ENCODE measurements at regions not wholly inside any gene's neighbourhood (a gene's known extent, or its start where the extent isn't known, plus 50 kb on each side); places are given as distances from the start of the nearest gene placed in this dataset.
A peak's percentile ranks its signal among the peaks of the same experiment; 100 is the strongest.

DNA sequence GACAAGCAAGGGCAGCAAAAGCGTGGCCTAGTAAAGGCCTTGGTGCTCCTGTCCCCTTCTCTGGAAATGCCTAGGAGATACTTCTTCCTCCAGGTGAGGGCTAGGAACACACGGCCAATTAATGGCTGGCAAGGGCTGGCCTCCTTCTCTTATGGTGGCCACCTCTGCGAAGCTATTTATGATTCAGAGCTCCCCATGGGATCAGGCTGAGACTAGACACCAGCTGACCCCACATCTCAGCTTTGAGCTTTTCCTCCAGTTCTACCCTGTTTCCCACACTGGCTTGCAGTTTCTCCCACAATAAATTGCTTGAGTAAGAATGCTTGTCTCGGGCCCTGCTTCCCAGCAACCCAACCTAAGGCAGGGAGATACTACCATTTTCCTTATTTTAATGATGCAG lies 53.7 kb downstream of the CAMK2N1 start:
- Mint-ChIP-seq H3K27me3 (peaks cover 40% of the 10 kb centered on the region), H3K4me1 (peaks cover 1% of the 10 kb centered on the region), H3K9me3 (ENCODE audit: low read depth) (no peaks in the 10 kb centered on the region), H3K36me3 (no peaks in the 10 kb centered on the region), H3K4me3 (no peak overlapping the region), H3K27ac (no peak overlapping the region)
- ATAC-seq (no peak), DNase-seq (no peak)
- CTCF ChIA-PET = interaction anchor here (1.0 to 1.2 kb wide), 2 partner anchors 52 to 70 kb away, joined by 3 read pairs; no protein-coding TSS in a partner anchor

DNA sequence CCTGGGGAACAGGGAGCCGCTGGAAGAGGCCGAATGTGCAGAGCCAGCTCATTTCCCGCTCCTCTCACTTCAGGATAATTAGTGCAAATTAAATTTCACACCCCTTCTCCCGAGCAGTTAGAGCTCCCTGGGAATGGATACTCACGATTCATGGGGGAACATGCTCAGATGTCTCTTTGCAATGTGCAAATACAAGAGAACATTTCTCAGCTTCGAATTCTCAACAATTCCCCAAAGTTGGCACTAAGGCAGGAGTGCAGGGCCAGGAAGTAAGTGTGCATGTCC lies 54.9 kb downstream of the CAMK2N1 start:
- DNase-seq = no peak
- peaks cover 10% of the 10 kb centered on the region for H3K4me1 Mint-ChIP-seq
- ATAC-seq = no peak
- no peaks in the 10 kb centered on the region for H3K36me3 Mint-ChIP-seq
- no peak overlapping the region for H3K4me3 Mint-ChIP-seq
- CTCF ChIA-PET = interaction anchor here (0.7 to 1.2 kb wide), 5 partner anchors 8 to 218 kb away, joined by 3 to 7 read pairs (median 3); no protein-coding TSS in a partner anchor
- H3K9me3 Mint-ChIP-seq (ENCODE audit: low read depth) = no peaks in the 10 kb centered on the region
- H3K27ac Mint-ChIP-seq = no peak overlapping the region
- H3K27me3 Mint-ChIP-seq = peaks cover 32% of the 10 kb centered on the region

DNA sequence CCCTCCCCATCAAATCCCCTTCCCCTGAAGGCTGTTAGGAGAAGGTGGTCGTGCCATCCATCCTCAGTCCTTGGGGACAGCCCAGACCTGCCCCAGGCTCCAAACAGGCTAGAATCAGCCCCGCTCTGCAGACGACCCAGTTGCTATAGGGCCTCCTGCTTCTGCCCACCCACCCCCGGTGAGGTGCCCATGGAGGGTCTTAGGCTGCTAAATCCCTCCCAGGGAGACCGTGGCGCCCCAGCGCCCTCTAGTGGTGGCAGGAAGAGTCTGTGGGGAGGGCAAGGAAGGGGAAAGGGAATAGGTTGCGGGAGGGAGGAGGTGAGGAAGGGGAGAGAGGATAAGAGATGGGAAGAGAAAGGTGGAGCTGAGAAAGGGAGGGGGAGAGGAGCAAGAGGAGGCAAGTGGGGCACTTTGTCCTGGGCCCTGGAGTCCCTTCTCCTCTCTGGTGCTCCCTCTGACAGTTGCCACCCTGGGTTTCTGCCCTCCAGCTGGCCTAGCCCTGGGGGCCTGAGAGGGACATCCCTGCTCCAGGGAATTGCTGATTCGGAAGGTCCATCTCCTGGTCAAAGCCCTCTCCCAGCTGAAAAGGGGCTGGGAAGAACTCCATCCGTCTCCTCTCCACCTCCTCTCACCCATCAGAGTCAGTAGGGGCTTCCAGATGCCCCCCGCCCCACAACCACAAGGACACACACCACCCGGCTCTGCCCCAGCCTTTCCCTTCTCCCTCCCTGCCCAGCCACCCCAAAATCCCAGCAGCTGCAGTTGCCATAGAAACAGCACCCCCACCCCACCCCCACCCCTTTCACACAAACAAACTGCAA lies 55.4 kb downstream of the CAMK2N1 start:
- CTCF ChIA-PET = interaction anchor here (0.7 to 1.2 kb wide), 5 partner anchors 9 to 218 kb away, joined by 3 to 7 read pairs (median 3); no protein-coding TSS in a partner anchor
- DNase-seq = peak; percentile 51
- no peak for ATAC-seq
- Mint-ChIP-seq H3K4me1 (peaks cover 10% of the 10 kb centered on the region), H3K27me3 (peaks cover 34% of the 10 kb centered on the region), H3K4me3 (no peak overlapping the region), H3K9me3 (ENCODE audit: low read depth) (no peaks in the 10 kb centered on the region), H3K36me3 (no peaks in the 10 kb centered on the region), H3K27ac (no peak overlapping the region)

DNA sequence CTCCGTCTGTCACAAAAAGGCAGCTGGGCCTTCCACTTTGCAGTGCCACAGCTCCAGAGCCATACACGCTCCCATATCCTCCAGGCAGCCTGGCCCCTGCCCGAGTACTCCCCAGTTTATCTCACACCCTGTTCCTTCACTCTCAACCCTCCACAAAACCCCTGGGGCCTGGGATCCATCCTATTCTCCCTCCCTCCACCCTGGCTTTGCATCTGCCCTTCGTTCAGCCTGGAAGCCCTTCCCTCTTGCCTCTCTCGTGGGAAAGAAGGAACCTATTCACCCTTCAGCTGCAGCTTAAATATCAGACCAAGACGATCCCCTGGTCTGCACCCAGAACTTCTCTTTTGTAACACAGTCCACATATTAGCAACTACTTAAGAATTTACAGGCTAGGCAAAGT lies 56.7 kb downstream of the CAMK2N1 start:
- DNase-seq = no peak
- H3K9me3 Mint-ChIP-seq (ENCODE audit: low read depth) = no peaks in the 10 kb centered on the region
- CTCF ChIA-PET = interaction anchor here (1.1 to 1.3 kb wide), 2 partner anchors 65 to 214 kb away, joined by 3 to 4 read pairs; no protein-coding TSS in a partner anchor
- H3K4me1 Mint-ChIP-seq = peaks cover 10% of the 10 kb centered on the region
- H3K27me3 Mint-ChIP-seq = peaks cover 40% of the 10 kb centered on the region
- no peak for ATAC-seq
- no peak overlapping the region for H3K27ac Mint-ChIP-seq
- H3K4me3 Mint-ChIP-seq = no peak overlapping the region
- H3K36me3 Mint-ChIP-seq = no peaks in the 10 kb centered on the region

DNA sequence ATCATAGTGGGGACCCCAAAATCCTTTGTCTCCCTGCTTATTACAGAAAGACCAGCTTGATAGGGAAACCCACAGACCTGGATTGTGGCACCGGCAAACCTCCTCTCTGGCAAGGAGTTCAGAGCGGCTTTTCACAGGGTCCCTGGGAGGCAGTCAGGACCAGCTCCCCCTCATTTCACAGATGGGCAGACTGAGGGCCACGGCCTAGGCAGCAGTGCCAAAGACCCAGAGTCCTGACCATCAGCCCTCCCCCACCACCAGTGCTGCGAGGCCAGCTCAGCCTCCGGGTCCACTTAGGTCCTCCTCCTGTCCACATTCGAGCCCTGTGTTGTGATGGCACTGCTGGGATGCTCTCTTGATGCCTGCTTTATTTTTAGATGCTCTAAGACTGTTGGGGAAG lies 57.2 kb downstream of the CAMK2N1 start:
- CTCF ChIA-PET = interaction anchor here (1.1 to 1.3 kb wide), 2 partner anchors 66 to 213 kb away, joined by 3 to 4 read pairs; no protein-coding TSS in a partner anchor
- H3K4me3 Mint-ChIP-seq = no peak overlapping the region
- ATAC-seq = no peak
- no peak overlapping the region for H3K27ac Mint-ChIP-seq
- no peak for DNase-seq
- no peaks in the 10 kb centered on the region for H3K36me3 Mint-ChIP-seq
- no peaks in the 10 kb centered on the region for H3K9me3 Mint-ChIP-seq (ENCODE audit: low read depth)
- H3K27me3 Mint-ChIP-seq = peaks cover 41% of the 10 kb centered on the region
- peaks cover 10% of the 10 kb centered on the region for H3K4me1 Mint-ChIP-seq

DNA sequence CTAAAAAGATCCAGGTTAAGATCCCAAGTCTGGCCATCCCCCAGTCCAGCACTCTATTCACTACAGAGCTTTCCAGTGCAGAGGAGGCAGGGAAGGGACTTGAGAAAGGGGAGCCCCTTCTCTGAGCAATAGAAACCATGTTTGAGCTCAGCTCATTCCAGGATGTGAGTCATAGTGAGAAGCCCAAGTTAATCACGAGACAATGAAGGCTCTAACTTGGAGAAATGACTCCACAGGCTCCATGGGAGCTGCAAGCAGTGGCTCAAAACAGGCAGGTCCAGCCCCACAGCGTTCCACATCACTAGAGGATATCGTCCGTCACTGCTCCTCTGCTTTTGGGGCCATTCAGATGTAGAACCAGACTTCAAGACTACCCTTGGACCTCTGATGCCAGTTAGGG lies 59.1 kb downstream of the CAMK2N1 start:
- CTCF ChIA-PET = interaction anchor here (1.0 kb wide), 1 partner anchor 45 kb away, joined by 3 read pairs; no protein-coding TSS in a partner anchor
- H3K4me1 Mint-ChIP-seq = peaks cover 10% of the 10 kb centered on the region
- no peak overlapping the region for H3K4me3 Mint-ChIP-seq
- peaks cover 8% of the 10 kb centered on the region for H3K9me3 Mint-ChIP-seq (ENCODE audit: low read depth)
- peaks cover 49% of the 10 kb centered on the region for H3K27me3 Mint-ChIP-seq
- no peak overlapping the region for H3K27ac Mint-ChIP-seq
- peak; percentile 77 for ATAC-seq
- peaks cover 4% of the 10 kb centered on the region for H3K36me3 Mint-ChIP-seq
- DNase-seq = peak; percentile 50

DNA sequence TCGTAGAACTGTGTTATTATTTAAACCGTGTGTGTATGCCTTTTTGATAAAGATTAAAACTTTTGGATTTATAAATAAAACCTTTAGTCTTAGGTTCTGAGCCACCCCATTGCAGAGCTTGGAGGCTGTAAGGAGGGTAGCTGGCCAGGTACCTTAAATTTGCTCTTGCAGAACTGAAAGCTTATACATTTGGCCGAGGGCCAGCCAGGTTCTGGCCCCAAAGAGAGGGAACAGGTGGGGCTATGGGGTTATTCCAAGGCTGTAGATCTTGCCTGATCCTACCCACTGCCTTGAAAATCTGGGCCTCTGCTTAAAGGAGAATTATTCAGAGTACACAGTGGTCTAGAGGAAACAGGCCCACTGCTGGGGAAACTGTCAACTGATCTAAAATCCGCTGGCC lies 59.6 kb downstream of the CAMK2N1 start:
- peaks cover 4% of the 10 kb centered on the region for H3K36me3 Mint-ChIP-seq
- ATAC-seq = no peak
- CTCF ChIA-PET = interaction anchor here (0.6 to 1.0 kb wide), 3 partner anchors 45 to 213 kb away, joined by 3 read pairs; partner anchors contain the start of gene CAMK2N1
- H3K27ac Mint-ChIP-seq = no peak overlapping the region
- H3K27me3 Mint-ChIP-seq = peaks cover 50% of the 10 kb centered on the region
- no peak overlapping the region for H3K4me3 Mint-ChIP-seq
- peaks cover 8% of the 10 kb centered on the region for H3K9me3 Mint-ChIP-seq (ENCODE audit: low read depth)
- peaks cover 10% of the 10 kb centered on the region for H3K4me1 Mint-ChIP-seq
- no peak for DNase-seq

DNA sequence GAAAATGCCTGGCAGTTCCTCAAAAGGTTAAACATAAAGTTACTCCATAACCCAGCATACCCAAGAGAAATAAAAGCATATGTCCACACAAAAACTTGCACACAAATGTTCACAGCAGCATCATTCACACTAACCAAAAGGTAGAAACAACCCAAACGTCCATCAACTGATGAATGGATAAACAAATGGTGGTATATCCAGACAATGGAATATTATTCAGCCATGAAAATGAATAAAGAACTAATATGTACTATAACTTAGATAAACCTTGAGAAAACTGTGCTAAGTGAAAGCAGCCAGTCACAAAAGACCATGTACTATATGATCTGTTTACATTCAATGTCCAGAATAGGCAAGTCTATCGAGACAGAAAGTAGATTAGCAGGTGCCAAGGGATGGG lies 60.4 kb downstream of the CAMK2N1 start:
- peaks cover 4% of the 10 kb centered on the region for H3K36me3 Mint-ChIP-seq
- H3K27ac Mint-ChIP-seq = no peak overlapping the region
- DNase-seq (no peak), ATAC-seq (no peak)
- peaks cover 10% of the 10 kb centered on the region for H3K4me1 Mint-ChIP-seq
- H3K4me3 Mint-ChIP-seq = no peak overlapping the region
- peaks cover 52% of the 10 kb centered on the region for H3K27me3 Mint-ChIP-seq
- peaks cover 8% of the 10 kb centered on the region for H3K9me3 Mint-ChIP-seq (ENCODE audit: low read depth)
- CTCF ChIA-PET = interaction anchor here (1.0 kb wide), 1 partner anchor 44 kb away, joined by 3 read pairs; no protein-coding TSS in a partner anchor

DNA sequence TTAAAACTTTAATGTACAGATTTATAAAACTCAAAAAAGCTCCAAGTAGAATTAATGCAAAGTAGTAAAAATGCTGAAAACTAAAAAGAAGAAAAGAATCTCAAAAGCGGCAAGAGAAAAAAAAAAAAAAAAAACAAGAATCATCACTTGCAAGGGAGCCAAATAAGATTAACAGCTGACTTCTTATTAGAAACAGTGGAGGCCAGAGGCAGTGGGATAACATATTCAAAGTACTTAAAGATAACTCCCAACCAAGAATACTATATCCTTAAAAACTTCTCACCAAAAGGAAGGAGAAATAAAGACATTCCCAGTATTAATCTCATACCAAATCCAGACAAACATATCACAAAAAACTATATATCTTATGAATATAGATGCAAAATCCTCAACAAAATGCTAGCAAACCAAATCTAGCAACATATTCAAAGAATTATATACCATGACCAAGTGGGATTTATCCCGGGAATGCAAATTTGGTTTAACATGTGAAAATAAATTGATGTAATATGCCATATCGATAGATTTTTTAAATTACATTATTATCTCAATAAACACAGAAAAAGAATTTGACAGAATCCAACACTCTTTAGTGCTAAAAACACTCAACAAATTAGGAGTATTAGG lies 62.7 kb downstream of the CAMK2N1 start:
- no peak for DNase-seq
- Mint-ChIP-seq H3K4me3 (no peak overlapping the region), H3K27ac (no peak overlapping the region), H3K4me1 (peaks cover 10% of the 10 kb centered on the region), H3K9me3 (ENCODE audit: low read depth) (peaks cover 8% of the 10 kb centered on the region), H3K27me3 (peaks cover 55% of the 10 kb centered on the region), H3K36me3 (peaks cover 4% of the 10 kb centered on the region)
- ATAC-seq = no peak
- CTCF ChIA-PET = interaction anchor here (0.7 kb wide), 1 partner anchor 53 kb away, joined by 3 read pairs; no protein-coding TSS in a partner anchor

DNA sequence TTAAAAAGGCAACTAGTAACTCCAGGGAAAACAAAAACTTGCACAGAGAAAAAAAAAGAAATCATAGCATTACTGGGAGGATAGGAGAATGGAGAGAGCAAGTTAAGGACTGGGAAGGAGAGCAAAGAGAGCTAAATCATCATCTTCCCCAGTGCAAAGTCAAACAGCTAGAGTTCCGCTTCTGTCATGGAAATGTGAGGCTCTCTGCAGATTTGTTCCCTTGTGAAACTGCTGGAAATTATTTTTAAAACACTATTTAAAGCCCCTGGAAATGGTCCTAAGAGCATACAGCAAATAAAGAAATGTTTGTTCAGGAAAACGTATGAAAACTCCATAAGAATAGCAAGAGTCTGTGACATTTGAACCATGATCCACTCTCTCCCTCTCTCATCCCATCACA lies 64.6 kb downstream of the CAMK2N1 start:
- ATAC-seq = no peak
- no peak overlapping the region for H3K4me3 Mint-ChIP-seq
- CTCF ChIA-PET = no interaction called here
- H3K27me3 Mint-ChIP-seq = peaks cover 58% of the 10 kb centered on the region
- no peak for DNase-seq
- H3K27ac Mint-ChIP-seq = no peak overlapping the region
- peaks cover 4% of the 10 kb centered on the region for H3K36me3 Mint-ChIP-seq
- H3K9me3 Mint-ChIP-seq (ENCODE audit: low read depth) = peaks cover 8% of the 10 kb centered on the region
- H3K4me1 Mint-ChIP-seq = no peaks in the 10 kb centered on the region

DNA sequence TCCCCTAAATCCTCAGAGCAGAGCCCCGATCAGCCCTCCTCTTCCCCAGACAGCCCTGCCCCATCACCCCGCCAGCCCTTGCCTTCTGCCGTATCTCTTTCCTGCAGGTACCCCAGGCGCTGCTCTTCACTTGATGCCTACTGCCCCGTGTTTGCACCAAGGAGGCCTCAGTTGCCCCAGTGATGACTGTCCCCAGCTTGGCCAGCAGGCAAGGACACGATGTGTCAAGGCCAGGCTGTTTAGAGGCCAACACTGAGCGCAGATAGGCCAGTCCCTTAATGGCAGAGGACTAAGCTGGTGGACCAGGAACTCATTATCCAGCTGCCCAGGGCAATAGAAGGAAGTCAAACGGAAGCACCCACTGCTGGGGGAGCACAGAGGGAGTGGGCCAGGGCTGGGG lies 68.4 kb downstream of the CAMK2N1 start:
- no peak overlapping the region for H3K27ac Mint-ChIP-seq

DNA sequence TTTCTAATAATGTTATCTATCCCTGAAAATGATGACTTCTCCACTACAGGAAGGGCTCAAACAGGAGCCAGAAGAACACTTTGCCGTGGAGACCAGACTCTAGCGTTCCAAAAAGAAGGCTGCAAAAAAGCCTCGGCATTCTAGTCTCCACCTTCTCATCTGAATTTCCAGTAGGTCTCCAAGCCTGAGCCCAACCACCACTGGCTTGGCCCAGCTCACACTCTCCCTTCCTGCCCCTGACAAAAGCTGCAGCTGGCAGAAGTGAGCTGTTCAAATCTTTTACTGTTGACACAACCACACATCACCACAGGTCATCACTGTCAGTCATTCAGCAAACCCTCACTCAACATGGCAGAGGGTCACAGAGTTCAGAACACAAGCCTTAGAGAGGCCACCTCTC lies 69.3 kb downstream of the CAMK2N1 start:
- H3K27me3 Mint-ChIP-seq = peaks cover 33% of the 10 kb centered on the region
- H3K27ac Mint-ChIP-seq = no peak overlapping the region
- ATAC-seq (no peak), DNase-seq (no peak)
- H3K36me3 Mint-ChIP-seq = no peaks in the 10 kb centered on the region
- H3K4me3 Mint-ChIP-seq = no peak overlapping the region
- H3K4me1 Mint-ChIP-seq = peaks cover 3% of the 10 kb centered on the region
- CTCF ChIA-PET = no interaction called here
- H3K9me3 Mint-ChIP-seq (ENCODE audit: low read depth) = no peaks in the 10 kb centered on the region

More for the DNA sequence above, 68.4 kb downstream of the CAMK2N1 start:
- Mint-ChIP-seq H3K4me1 (peaks cover 3% of the 10 kb centered on the region), H3K27me3 (peaks cover 38% of the 10 kb centered on the region), H3K4me3 (no peak overlapping the region), H3K36me3 (no peaks in the 10 kb centered on the region), H3K9me3 (ENCODE audit: low read depth) (no peaks in the 10 kb centered on the region)
- ATAC-seq (no peak), DNase-seq (no peak)
- CTCF ChIA-PET = no interaction called here

DNA sequence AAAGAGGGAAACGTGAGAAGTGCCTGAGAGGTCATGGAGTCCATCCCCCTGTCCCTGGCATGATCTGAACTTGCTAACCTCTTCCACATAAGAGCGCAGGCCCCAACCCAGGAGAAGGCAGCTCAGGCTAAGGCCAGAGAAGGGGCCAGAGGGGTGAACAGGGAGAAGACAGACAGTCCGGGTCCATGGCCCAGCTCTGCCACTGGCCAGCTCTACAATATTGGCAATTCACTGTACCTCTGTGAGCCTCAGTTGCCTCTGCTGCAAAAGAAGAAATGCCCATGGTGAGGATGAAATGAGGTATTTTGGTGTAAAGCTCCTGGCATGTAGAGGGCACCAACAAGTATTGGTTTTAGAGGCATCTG lies 72.3 kb downstream of the CAMK2N1 start:
- CTCF ChIA-PET = no interaction called here

More for the DNA sequence above, 72.3 kb downstream of the CAMK2N1 start:
- ATAC-seq (no peak), DNase-seq (no peak)
- no peak overlapping the region for H3K4me3 Mint-ChIP-seq
- H3K27me3 Mint-ChIP-seq = peaks cover 17% of the 10 kb centered on the region
- no peaks in the 10 kb centered on the region for H3K36me3 Mint-ChIP-seq
- no peak overlapping the region for H3K27ac Mint-ChIP-seq
- H3K4me1 Mint-ChIP-seq = peaks cover 3% of the 10 kb centered on the region
- no peaks in the 10 kb centered on the region for H3K9me3 Mint-ChIP-seq (ENCODE audit: low read depth)

Data from activated CD8-positive, alpha-beta memory T cell treated with anti-CD3 and anti-CD28 coated beads, Interleukin-2, amount 10 ng/mL, durations not matched to agents 7 days and 5 days (primary cell).